ENCODE measurements at regions not wholly inside any gene's neighbourhood (a gene's known extent, or its start where the extent isn't known, plus 50 kb on each side); places are given as distances from the start of the nearest gene placed in this dataset.
"Not testable (repeated sequence)": the region's sequence is repeated elsewhere in the genome, so short reads cannot be mapped to it uniquely, and the experiment has no call there.

- in situ Hi-C loops (cut with MboI; ENCODE audit: low pct_unique_long_range_greater_than_20kb, low sequenced_read_pairs), result no loop called here
- DNase-seq, result no peak
These were observed 311.6 kb upstream of the USP24 start for GRCh38 chr1:55526716-55527115.

- DNase-seq, result no peak
- in situ Hi-C loops (cut with MboI; ENCODE audit: low pct_unique_long_range_greater_than_20kb, low sequenced_read_pairs), result no loop called here
These were observed 308.8 kb upstream of the USP24 start for GRCh38 chr1:55524006-55524405.

- in situ Hi-C loops (cut with MboI; ENCODE audit: low pct_unique_long_range_greater_than_20kb, low sequenced_read_pairs), result no loop called here
- DNase-seq, result no peak
These were observed 307.8 kb upstream of the USP24 start for GRCh38 chr1:55522982-55523381.

GRCh38 chr1:55522353-55522903 is 307.3 kb upstream of the USP24 start:
- in situ Hi-C loops (cut with MboI; ENCODE audit: low pct_unique_long_range_greater_than_20kb, low sequenced_read_pairs), result no loop called here
- no peak for DNase-seq

- in situ Hi-C loops (cut with MboI; ENCODE audit: low pct_unique_long_range_greater_than_20kb, low sequenced_read_pairs), result no loop called here
- no peak for DNase-seq
These were observed 305.7 kb upstream of the USP24 start for GRCh38 chr1:55520861-55521260.

GRCh38 chr1:55519937-55520683 is 304.9 kb upstream of the USP24 start:
- in situ Hi-C loops (cut with MboI; ENCODE audit: low pct_unique_long_range_greater_than_20kb, low sequenced_read_pairs), result no loop called here
- no peak for DNase-seq

- DNase-seq, result no peak
- in situ Hi-C loops (cut with MboI; ENCODE audit: low pct_unique_long_range_greater_than_20kb, low sequenced_read_pairs), result no loop called here
These were observed 304.1 kb upstream of the USP24 start for GRCh38 chr1:55519276-55519675.

GRCh38 chr1:55517036-55517435 is 301.9 kb upstream of the USP24 start:
- no peak for DNase-seq
- in situ Hi-C loops (cut with MboI; ENCODE audit: low pct_unique_long_range_greater_than_20kb, low sequenced_read_pairs), result no loop called here

- in situ Hi-C loops (cut with MboI; ENCODE audit: low pct_unique_long_range_greater_than_20kb, low sequenced_read_pairs); DNase-seq: not testable (repeated sequence)
These were observed 299.4 kb upstream of the USP24 start for GRCh38 chr1:55514571-55514970.

- in situ Hi-C loops (cut with MboI; ENCODE audit: low pct_unique_long_range_greater_than_20kb, low sequenced_read_pairs), result no loop called here
These were observed 297.3 kb upstream of the USP24 start for GRCh38 chr1:55512466-55512865.

GRCh38 chr1:55507578-55507931 is 292.4 kb upstream of the USP24 start:
- in situ Hi-C loops (cut with MboI; ENCODE audit: low pct_unique_long_range_greater_than_20kb, low sequenced_read_pairs), result no loop called here
- no peak for DNase-seq

More at GRCh38 chr1:55512466-55512865, 297.3 kb upstream of the USP24 start:
- no peak for DNase-seq

- in situ Hi-C loops (cut with MboI; ENCODE audit: low pct_unique_long_range_greater_than_20kb, low sequenced_read_pairs), result no loop called here
- no peak for DNase-seq
These were observed 291.8 kb upstream of the USP24 start for GRCh38 chr1:55506740-55507577.

- in situ Hi-C loops (cut with MboI; ENCODE audit: low pct_unique_long_range_greater_than_20kb, low sequenced_read_pairs), result no loop called here
- no peak for DNase-seq
These were observed 290.2 kb upstream of the USP24 start for GRCh38 chr1:55505326-55505725.

GRCh38 chr1:55504306-55504731 is 289.2 kb upstream of the USP24 start:
- in situ Hi-C loops (cut with MboI; ENCODE audit: low pct_unique_long_range_greater_than_20kb, low sequenced_read_pairs), result no loop called here
- no peak for DNase-seq

GRCh38 chr1:55503663-55504305 is 288.6 kb upstream of the USP24 start:
- in situ Hi-C loops (cut with MboI; ENCODE audit: low pct_unique_long_range_greater_than_20kb, low sequenced_read_pairs), result no loop called here
- no peak for DNase-seq

- in situ Hi-C loops (cut with MboI; ENCODE audit: low pct_unique_long_range_greater_than_20kb, low sequenced_read_pairs), result no loop called here
- no peak for DNase-seq
These were observed 285.4 kb upstream of the USP24 start for GRCh38 chr1:55500601-55501000.

- in situ Hi-C loops (cut with MboI; ENCODE audit: low pct_unique_long_range_greater_than_20kb, low sequenced_read_pairs), result no loop called here
- DNase-seq, result no peak
These were observed 275.4 kb upstream of the USP24 start for GRCh38 chr1:55490547-55490946.

- no peak for DNase-seq
- in situ Hi-C loops (cut with MboI; ENCODE audit: low pct_unique_long_range_greater_than_20kb, low sequenced_read_pairs), result no loop called here
These were observed 269.0 kb upstream of the USP24 start for GRCh38 chr1:55484173-55484572.

GRCh38 chr1:55483523-55483922 is 268.4 kb upstream of the USP24 start:
- in situ Hi-C loops (cut with MboI; ENCODE audit: low pct_unique_long_range_greater_than_20kb, low sequenced_read_pairs), result no loop called here
- DNase-seq, result peak; percentile 34

GRCh38 chr1:55481634-55482033 is 266.5 kb upstream of the USP24 start:
- in situ Hi-C loops (cut with MboI; ENCODE audit: low pct_unique_long_range_greater_than_20kb, low sequenced_read_pairs), result no loop called here
- DNase-seq, result no peak
